NCI-H345 treated with DMSO at 0.1 percent for 48 hours (cell line): ENCODE measurements at regions not wholly inside any gene's neighbourhood (a gene's known extent, or its start where the extent isn't known, plus 50 kb on each side); places are given as distances from the start of the nearest gene placed in this dataset.
A peak's percentile ranks its signal among the peaks of the same experiment; 100 is the strongest.

Source experiments
- DNase-seq: peaks from one replicate; lab custom pipeline; 2025; ENCODE audit not compliant: unreplicated experiment; lab: John Stamatoyannopoulos, UW

DNA sequence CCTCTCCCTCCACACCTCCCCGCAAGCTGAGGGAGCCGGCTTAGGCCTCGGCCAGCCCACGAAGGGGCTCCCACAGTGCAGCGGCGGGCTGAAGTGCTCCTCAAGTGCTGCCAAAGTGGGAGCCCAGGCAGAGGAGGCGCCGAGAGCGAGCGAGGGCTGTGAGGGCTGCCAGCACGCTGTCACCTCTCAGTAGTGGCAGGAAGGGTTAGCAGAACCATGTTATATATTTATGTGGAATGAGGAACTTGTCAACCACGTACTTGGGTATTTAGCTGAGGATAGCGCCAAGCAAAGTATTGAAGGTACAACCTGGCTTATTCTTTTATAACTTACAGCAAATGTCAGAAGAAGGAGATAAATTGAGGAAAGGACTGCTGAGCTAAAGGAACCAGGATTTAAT lies 144.1 kb upstream of the MGAT5 start:
- DNase-seq: no peak

DNA sequence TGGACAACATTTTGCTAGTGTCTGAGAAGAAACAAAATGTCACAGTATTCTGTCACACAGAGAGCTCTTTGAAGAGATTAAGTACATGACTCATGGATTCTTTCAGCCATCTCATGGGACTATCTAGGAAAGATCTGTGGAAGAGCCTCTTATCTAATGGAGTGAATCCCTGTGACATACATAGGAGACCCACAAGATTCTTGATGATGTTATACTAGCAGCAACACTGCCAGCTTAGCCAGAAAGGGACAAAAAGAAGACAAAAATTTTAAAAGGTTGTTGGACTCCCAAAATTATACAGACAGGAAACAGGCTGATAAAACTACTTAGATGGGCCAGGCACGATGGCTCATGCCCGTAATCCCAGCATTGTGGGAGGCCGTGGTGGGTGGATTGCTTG lies 143.3 kb upstream of the MGAT5 start:
- DNase-seq: no peak

DNA sequence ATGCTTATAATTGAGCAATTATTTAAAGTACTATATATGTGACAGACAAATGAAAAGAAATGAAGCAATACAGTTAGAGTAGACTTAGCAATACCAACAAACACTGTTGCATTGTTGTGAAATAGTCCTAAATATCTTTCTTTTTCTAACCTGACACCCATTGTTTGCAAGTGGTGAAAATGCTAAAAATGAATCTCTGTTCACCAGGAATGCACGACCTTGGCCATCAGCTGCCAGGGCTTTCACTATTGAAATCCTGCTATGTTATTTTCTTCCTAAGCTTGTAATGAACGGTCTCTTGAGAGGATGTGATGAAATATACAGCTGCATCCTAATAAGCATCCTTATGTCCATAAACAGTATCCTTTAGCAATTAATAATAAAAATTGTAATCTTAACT lies 136.2 kb upstream of the MGAT5 start:
- DNase-seq: no peak

DNA sequence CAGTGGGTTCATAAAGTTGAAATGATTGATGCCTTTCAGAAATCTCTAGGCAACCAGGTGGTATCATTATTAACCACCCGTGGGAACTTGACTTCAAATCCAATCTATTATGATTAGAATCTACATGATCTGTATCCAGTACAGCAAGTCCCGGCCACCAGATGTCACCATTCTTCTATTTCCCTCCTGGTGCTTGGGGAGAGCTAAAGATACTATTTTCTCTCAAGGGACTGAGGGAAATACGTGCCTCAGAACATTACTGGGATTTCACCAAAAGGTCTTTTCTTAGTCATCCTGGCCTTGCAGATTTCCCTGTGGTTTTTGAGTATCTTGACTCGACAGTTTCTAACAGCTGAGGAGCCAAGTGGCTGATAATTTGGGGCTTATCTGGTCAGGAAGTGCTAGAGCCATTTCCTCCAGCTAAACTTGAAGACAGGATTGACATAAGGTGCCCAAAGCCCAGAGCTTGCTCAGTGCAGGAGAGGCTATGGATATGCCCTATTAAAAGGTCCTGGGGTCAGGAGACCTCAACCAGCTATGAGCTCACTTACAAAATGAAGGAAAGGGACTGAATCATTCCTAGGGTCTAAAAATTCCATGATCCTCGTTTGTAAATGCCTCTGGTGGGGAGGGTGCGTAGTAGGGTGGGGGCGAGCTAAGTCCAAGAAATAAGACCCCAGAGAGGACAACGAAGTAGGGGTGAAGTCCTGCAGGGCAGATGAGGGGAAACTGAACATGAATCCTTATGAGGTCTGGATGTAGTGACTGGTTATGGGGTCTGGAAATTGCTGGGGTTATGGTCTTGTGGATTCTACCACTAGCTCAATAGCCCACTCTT lies 135.4 kb upstream of the MGAT5 start:
- DNase-seq: peak; percentile 87

DNA sequence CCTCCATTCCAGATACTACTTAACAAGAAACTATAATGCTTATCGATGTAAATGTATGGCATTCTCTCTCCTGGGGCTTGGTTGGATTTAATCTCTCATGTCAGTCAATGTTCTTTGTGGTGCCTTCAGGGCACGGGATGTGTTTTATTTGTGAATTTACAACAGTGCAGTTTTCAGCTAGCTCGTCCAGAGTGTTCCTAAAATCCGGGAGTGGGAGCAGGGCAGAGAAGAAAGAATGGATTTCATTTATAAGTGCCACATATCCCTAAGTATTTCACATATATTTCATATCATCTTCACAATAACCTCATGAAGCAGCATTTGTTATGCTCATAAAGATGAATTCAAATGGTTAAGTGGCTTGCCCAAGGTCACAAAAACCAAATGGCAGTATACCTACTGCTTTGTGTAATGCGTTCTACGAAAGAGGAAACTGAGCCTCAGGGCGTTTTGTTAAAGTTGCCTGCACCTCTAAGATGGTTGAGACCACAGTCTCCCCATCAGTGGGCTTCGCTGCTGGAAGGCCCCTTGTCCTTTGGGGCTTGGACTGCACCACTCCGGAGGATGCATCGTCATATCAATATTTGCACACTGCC lies 134.7 kb upstream of the MGAT5 start:
- no peak for DNase-seq

DNA sequence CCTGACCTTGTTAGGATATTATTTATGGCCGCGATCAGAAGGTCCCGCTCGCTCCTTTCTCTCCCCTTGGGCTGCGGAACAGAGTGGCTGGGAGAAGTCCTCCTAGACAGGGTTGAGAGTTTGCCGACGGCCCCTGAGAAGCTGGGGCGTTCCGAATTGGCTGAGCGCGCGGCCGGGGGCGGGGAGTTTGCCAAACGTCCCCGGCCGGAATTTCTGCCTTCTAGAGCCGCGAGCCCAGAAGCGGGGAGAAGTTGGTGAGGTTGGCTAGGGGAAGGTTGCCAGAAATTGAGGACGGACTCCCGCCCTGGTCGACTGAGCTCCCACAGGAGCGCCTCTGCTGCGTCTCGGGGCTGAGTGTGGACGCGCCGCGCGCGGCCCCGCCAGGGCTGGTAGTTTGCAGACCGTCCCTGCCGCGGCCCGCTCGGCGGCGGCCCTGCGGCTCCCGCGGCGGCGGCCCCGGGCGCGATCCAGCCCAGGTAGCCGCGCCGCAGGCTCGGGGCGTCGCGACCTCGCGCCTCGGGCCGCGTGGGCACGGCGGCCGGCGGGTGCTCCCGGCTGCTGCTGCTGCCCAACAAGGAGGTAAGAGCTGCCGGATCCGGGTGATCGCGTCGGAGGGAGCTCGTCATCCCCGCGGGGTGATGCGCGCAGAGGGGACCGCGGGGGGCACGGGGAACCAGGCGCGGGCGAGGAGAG lies 134.0 kb upstream of the MGAT5 start:
- DNase-seq: peak; percentile 78

DNA sequence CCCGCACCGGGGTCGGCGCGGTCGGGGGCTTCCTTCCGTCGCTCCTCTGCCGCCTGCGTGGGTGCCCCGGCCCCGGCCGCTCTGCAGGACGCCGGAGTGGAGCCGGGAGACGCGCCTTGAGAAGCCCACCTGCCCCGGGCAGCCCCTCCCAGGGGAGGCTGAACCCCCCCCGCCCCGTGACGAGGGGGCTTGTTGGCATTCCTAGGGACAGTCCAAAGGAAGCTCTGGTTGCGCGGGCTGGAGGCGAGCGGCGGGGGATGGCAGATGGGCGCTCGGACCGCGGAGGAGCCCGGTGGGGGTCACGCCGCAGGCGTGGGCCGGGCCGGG lies 133.5 kb upstream of the MGAT5 start:
- DNase-seq: no peak

DNA sequence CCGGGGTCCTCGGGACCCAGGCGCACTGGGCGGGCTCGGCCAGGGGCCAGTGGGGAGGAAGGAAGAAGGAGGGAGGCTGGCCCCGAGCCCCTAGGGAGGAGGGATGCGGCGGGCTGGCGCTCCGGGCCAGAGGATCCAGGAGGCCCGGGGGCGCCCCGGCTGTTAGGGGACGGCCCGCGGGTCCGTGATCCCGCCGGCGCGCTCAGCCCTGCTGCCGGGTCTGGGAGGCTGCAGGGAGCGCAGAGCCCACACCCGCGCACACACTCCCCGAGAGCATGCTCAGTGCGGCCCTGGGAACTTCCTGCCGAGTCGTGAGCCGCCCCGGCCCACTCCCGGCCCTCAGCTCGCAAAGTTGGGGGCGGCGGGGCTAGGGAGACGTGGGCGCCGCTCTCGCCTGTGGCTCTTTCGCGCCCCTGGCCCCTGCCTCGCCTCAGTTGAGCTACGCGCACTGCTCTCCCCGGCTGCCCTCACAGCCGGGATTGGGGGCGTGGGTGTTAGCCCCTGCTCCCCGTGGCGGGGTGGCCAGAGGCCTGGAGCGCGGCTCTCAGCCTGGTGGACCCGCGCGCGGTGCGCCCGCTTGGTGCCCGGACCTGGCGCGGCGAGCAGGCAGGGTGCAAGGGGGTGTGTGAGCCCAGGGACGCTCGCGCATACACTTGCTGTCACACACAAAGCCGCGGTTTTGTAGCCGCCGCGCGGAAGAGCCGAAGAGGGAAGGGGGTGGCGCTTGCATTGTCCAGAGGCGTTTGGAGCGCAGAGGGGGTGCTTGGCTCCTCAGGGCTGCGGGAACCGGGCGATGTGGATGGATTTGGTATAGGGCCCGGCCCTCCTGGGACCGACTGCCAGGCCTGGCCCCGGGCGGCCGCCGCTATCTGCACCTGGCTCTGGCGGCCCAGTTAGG lies 132.9 kb upstream of the MGAT5 start:
- DNase-seq: no peak

DNA sequence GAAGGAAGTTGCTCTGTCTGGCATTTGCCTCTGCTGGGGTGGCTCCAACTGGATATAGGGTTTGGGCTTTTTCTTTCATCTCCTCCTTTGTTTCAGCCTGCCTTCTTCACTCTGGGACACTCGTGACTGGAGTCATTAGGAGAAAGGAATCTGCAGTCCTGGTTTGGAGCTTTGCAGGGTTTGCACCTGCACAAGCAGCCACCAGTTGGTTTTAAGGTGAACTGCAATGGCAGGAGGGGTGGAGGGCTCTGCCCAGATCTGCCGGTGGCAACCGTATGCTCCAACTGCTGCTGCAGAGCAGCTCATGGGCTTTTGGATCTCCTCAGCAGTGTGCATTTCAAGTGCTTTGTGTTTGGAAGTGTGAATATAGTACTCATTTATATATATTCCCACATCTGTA lies 131.3 kb upstream of the MGAT5 start:
- no peak for DNase-seq

DNA sequence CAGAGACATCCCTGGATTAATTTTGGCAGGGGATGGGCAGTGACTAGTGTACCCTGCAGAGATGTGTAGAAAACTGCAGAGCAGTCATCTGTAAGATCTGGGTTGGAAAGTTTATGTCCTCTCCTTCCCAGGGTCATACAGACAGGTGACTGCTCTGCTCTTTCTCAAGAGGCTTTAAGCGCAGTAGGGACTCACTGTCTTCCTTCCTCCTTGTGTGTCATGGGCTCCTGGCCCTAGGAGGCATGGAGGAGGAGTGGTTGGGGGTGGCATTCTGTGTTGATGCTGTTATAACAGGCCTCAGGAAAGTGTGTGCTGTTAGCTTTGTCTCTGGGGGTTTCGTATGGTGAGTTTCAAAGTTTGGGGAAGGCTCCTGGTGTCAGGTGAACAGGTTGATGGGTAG lies 130.5 kb upstream of the MGAT5 start:
- no peak for DNase-seq

DNA sequence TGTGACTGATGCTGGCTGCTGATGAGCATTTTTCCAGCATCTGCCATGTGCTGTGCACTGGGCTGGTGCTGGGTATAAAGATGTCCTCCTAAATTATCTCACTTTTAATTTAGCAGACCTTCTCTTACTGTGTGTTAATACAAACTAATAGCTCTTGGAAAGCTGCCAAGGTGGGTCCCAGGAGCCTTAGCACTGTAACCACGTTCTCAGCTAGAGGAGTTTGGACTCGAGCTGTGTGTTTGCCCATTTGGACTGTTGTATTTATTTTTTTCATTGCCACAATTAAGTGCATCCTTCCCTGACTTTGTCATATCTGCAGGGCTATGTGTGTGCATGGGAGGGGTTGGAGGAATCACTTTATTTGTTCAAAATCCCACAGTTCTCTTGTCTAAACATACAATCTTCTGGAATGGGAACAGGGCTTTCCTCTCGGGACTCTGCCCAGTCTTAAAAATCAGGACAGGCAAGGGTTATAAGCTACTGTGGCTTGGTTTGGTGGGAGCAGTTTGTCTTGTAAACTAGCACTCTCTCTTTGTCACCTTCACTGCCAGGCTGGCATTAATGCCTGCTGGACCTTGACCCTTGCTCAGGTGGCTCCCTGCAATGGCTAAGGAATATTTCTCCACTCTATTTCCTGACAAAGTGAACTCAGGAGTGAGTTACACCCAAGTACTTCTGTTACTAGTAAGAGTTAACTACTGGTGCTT lies 129.7 kb upstream of the MGAT5 start:
- peak; percentile 35 for DNase-seq

DNA sequence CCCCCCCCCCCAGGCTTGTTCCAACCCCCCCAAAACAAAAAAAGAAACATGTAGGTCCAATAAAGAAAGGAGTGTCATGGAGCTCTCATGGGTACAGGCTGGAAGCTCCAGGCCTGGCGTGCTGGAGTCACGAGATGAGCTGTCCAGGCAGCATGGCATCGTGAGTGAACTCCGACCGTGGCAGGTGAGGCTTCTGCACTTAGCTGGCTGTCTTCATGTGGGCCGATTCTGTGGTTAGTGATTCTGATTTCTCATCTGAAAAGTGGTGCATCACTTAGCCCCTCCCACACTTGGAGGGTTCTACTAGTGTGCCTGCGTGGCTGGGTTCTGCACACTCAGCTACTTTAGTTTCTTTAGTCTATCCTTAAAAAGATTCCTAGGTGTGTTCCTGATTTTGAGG lies 126.4 kb upstream of the MGAT5 start:
- DNase-seq: no peak

DNA sequence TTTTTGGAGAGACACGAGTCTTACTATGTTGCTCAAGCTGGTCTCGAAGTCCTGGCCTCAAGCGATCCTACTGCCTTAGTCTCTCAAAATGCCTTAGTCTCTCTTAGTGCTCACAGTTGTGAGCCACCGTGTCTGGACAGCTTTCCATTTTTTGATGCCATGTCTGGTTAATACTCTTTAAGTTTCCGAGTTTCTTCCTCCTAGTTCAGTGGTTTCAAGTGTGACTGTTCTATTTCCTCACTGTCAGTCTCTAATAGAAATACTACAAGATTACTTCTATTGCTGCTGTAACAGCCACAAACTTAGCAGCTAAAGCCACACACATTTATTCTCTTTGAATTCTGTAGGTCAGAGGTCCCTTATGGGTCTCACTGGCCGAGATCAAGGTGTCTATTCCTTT lies 125.1 kb upstream of the MGAT5 start:
- DNase-seq: no peak

DNA sequence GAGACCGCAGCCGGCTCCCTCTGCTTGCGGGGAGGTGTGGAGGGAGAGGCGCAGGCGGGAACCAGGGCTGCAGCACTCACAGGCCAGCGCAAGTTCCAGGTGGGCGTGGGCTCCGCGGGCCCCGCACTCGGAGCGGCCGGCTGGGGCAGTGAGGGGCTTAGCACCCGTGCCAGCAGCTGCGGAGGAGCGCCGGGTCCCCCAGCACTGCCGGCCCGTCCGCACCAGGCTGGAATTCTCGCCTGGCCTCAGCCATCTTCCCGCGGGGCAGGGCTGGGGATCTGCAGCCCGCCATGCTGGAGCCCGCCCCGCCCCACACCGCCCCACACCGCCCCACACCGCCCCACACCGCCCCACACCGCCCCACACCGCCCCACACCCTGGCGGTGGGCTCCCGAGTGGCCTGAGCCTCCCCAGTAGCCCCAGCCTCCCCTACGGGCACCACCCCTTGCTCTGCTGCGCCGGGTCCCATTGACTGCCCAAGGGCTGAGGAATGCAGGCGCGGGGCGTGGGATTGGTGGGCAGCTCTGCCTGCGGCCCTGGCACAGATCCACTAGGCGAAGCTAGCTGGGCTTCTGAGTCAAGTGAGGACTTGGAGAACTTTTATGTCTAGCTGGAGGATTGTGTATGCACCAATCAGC lies 123.9 kb upstream of the MGAT5 start:
- DNase-seq: no peak

DNA sequence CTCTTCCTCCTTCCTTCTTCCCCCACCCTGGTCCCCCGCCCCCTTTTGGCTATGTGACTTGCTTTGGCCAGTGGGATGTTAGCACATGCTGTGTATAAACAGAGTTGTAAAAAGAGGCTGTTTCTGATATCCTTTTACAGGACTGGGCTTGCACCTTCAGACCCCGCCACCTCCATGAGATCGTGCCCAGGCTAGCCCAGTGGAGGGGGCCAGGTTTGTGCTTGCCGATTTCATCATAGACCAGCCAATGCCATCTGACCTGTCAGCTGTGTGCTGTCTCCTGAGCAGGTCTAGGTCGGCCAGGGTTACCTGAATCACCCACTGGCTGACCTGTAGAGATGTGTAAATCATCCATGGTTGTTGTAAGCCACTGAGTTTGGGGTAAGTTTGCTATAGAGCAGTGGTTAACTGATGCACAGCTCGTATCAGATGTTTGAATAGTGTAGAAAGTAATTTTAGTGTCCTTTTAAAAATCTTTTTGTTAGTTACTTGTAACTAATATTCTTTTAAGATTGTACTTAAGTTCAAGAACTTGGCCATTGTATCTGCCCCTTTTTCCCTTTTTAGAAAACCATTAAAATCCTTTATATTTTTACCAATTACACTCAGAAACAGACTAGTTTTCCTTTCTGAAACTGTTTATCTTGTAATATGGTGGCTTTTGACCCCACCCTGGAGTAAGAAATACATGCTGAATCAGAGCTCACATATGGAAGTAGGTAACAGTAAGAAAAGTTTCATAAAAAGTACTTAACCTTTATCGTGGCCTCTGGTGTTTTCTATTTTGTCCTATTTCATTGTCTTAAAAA lies 122.0 kb upstream of the MGAT5 start:
- DNase-seq: no peak

DNA sequence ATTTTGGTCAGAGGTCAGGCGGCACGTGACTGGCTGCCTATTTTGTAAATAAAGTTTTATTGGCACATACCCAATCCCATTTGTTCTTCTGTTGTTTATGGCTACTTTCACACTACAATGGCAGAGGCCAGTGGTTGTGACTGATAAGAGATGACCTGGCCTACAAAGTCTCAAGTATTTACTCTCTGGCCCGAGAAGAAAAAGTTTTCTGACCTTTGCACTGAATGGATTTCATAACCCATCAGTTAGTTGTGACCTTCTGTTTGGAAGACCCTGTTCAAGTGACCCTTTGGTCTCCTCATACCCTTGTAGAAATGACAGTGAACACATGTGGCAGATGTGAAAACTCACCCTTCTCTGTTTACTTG lies 121.4 kb upstream of the MGAT5 start:
- DNase-seq: no peak

DNA sequence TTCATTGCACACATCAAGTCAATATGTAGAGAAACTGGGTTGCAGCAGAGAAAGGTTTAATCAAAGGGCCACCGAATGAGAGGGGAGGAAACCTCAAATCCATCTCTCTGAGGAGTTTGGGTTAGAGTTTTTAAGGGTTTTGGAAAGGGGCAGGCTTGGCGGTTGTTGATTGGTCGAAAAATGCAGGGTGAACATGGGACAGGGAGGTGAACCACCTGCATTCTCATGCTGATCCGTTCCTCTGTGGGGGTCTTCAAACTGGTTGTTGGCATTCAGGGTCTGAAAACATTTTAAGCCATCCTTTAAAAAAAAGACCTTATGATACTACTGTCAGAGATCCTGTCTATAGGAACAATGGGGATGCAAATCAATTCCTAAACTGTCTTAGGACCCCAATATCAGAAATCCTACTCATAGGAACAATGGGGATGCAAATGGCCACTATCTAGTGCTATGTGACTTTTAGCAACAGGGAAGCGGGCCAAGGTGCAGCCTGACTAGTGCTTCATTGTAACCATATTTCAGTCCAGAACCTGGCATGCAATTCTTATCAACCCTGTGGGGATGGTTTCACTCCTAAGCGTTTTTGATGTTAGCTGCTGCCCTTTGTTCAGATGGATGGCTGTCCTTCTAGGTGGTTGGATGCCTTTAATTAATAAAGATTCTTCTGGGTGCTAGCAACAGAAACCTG lies 120.1 kb upstream of the MGAT5 start:
- DNase-seq: no peak

DNA sequence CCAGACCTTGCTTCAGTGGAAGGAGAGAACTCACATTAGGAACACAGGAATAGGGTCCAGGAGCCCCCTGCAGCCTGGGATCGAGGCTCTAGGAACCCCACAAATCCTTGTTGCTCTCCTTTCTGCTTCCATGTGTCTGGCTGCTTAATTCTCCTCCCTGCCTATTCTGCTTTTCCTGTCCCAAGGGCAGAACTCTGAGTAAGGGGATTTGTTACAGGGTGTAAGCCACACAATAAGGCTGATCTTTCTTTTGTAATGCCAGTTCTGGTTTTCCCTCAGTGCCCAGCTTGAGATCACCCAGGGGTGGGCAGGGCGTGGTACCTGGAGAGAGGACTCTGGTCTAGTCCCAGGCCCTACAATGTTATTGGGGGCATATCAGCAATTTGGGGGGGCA lies 119.6 kb upstream of the MGAT5 start:
- DNase-seq: no peak

DNA sequence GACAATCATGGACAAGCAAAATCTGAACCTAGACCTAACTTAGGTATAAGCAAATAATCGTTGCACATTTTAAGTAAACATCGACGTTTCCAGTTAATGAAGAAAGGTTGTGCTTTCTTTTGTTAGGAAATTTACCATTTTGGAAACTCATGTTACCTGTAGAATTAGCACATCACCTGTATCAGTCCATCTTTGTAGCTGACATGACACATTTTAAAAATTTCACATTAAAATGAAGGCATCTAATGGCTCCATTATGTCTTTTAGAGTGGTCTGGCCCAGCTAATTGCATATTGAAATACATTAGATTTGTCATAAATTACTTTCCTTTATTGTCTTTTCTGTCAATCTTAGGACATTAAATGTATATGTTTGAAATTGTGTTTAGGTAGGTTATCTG lies 119.0 kb upstream of the MGAT5 start:
- DNase-seq: no peak
